ENCODE measurements at regions not wholly inside any gene's neighbourhood (a gene's known extent, or its start where the extent isn't known, plus 50 kb on each side); places are given as distances from the start of the nearest gene placed in this dataset.

DNA sequence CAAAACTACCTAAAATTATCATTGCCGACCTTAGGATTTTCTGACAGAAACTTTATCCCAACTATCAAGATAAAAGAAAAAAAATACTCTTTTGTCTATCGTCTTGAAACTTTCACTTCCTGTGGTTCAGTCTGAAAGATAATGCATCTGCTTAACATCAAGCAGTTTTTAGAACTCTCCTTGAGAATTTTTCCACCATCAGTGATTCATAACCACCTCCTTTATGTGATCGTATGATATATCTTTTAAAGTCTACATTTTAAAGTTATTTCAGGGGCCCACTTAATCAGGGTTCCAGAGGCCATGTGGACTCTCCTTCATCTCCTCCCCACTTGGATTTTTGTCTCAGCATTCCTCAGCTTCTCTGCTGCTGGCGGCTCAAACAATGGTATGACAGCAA lies 272.8 kb upstream of the TENM3 start:
- DNase-seq (ENCODE audit: low read depth in 3 of 3, low spot score in 1 of 3): no peak

DNA sequence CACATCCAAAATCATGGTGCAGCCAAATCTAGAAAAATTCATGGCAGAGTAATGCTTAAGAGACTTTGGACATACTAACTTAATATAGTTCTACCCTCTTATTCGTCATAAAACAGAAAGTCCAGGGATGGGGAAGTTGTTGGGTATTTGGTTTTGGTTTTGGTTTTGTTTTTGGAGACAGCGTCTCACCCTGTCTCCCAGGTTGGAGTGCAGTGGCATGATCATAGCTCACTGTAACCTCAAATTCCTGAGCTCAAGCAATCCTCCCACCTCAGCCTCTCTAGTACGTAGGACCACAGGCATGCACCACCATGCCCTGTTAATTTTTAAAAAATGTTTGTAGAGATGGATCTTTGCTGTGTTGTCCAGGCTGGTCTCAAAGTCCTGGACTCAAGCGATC lies 271.8 kb upstream of the TENM3 start:
- DNase-seq (ENCODE audit: low read depth in 3 of 3, low spot score in 1 of 3): no peak

DNA sequence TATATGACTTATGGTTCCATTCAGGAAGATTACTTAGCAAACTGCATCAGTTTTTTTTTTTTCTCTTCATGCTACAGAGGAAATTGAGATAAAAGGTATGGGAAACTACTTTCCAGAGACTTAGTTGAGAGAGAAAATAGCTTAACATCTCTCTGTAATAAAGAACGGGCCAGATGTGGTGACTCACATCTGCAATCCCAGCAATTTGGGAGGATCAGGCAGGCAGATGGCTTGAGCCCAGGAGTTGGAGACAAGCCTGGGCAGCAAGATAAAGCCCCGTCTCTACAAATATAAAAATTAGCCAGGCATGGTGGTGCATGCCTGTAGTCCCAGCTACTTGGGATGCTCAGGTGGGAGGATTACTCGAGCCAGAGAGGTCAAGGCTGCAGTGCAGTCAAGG lies 271.2 kb upstream of the TENM3 start:
- DNase-seq (ENCODE audit: low read depth in 3 of 3, low spot score in 1 of 3): no peak

DNA sequence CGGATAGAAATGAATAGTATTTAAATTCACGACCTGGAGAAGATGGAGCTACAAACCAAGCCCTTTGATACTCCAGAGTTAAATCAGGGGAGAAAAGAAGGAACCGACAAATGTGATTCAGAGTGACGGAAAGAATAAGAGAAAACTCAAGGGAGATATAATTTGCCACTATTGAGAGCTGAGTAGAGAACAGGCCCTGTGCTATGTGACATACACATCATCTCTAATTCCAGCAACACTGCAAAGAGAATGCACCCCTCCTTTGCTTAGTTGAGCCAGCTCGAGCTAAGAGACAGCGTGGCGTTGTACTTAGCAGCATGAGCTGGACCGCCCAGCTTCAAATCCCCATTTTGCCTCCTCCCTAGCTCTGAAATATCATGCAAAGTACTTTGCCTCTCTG lies 266.4 kb upstream of the TENM3 start:
- DNase-seq (ENCODE audit: low read depth in 3 of 3, low spot score in 1 of 3): no peak

DNA sequence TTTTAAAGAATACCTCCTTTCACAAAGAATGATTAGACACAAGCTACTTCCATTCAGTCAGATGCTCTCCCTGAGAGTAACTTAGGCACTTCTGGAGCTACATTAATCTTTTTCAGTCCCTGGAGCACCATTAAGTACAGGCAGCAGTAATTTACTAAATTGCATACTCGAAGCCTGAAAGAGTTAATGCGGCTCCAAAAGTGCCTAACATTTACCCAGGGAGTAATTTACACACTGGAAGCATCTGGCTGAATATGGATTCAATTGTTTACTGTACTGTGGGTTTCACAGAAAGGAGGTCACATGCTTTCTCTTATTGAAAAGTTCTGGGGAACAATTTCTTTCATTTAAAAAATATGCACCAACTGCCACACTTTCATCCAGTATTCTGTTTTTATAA lies 260.8 kb upstream of the TENM3 start:
- no peak for DNase-seq (ENCODE audit: low read depth in 3 of 3, low spot score in 1 of 3)

DNA sequence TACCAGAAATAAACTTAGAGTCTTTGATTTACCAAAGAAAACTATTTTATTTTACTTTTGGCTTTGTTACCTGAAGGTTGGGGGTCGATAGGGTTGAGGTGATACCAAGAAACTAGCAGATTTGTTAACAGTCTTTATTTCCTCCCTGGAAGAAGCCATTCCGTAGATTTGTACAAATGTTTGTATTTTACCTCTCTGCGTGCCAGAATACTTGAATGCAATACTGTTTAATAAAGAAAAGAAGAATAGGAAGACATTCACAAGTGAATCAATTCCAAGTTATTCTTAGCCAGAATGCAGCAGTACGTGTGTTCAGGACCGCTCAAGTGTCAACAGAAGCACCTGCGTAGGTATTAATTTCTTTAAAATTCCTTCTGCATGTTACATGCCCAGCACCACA lies 260.3 kb upstream of the TENM3 start:
- DNase-seq (ENCODE audit: low read depth in 3 of 3, low spot score in 1 of 3): no peak

DNA sequence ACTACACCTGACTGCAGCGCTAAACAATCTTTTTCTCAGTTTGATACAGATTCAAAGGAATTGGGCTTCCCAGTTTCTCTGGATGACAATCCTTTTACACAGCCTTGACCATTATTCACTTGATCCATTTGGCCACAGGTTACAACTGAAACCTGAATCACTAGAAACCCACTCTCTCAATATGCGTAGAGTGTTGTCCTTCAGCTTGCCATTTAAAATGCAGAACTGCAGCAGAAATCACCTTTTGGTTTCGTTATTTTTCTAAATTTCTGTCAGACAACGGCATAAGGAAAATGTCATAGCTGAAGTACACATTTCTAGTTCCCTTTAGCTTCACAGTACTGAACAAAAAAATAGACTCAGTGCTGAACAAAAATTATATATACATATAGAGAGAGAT lies 255.8 kb upstream of the TENM3 start:
- DNase-seq (ENCODE audit: low read depth in 3 of 3, low spot score in 1 of 3): no peak

DNA sequence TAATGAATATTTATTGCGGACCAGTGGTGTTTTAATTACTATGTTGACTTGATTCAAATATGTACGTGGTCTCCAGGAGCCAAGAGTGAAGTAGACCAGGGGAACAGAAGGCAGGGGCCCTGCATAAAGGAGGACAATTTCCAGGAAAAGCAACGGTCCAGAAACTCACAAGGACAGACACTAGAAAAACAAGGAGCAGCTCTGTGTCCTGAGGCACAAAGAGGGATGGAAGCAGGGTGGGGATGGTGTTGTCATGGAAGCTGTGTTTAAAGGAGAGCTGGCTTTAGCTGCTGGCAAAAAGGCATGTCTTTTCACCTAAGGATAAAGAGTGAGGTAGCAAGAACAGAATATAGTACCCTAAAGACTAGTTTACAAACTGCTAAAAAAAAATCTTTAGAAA lies 254.1 kb upstream of the TENM3 start:
- DNase-seq (ENCODE audit: low read depth in 3 of 3, low spot score in 1 of 3): no peak

DNA sequence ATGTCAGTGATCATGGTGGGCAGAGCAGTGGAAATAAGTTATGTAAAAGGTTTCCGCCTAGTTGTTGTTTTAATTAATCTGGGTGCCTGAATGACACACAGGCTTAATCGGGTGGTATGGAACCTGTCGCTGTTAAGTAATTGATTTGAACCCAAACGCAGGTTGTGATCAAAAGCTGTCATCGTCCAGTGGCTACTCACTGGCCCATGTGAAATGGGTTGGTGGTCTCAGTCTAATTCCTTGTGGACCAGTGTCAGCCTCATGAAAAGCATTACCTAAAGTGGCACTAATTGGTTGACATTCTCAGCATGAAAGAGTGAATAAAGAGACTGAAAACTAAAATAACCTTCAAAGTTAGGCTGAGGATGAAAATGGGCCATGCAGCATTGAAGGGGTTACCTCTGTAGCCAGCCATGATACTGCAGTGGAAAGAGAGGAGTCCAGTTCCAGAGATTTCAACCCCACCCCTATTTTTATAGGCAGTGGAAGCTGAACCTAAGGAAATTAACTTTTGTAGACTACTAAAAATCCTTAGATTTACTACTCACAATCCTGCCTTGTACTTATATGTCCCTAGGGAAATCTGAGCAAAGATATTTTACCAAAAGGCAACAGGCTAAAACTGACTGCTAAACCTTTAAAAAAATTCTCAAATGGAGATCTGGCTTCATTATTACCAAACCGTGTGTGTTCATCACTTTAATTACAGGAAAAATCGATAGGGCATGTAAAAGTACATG lies 251.7 kb upstream of the TENM3 start:
- no peak for DNase-seq (ENCODE audit: low read depth in 3 of 3, low spot score in 1 of 3)

DNA sequence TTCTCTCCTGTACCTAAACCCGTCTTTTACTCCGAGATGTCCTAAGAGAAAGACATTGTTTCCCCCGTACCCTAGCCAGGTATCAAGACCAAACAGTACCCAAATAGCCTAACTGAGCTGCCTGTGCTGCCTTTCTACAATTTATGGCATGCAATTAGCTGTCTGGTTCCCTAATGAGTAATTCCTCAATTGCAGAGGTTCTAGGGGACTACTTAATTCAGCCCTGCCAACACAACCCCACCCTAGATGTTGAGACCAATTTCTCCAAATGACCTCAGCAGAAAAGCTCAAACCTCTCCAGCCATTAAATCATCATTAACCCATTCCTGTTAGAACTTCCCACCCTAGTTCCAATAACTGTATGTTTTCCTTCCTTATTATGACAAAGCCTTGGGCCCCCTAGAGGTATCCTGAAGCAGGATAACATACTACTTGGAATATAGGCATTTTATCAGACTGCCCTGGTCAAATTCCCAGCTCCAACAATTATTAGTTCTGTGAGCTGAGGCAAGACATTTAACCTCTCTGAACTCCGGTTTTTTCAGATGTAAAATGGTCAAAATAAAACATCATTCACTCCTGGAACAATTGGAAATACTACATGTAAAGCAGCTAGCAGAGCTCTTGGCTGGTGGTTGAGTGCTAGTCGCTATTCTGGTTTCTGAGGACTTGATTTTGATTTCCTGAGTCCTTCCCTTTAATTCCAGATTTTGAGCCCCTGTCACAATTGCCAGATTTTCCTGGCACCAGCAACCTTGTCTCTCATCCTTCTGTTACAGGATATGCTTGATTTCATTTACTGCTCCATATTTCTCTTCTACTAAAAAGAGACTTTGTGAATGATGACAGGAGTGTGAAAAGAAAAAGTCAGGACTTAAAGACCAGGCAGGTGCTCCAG lies 244.6 kb upstream of the TENM3 start:
- no peak for DNase-seq (ENCODE audit: low read depth in 3 of 3, low spot score in 1 of 3)

DNA sequence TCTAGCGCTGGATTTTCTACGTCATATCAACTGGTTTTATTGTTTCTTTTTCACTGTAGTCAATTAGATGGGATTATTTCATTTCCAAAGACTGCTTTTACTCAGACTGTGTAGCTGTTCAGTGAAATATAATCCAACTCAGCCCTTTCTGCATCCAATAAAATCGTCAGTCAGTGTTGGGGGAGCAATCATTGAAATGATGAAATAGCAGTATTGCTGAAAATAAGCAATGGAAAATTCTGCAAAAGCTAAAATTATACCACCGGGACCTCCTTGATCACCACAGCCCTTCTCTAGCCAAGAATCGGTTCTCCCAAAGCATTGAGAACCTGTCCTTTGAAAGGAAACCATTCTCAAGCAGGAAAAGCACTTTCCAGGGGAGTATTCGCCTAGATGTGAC lies 243.1 kb upstream of the TENM3 start:
- no peak for DNase-seq (ENCODE audit: low read depth in 3 of 3, low spot score in 1 of 3)

DNA sequence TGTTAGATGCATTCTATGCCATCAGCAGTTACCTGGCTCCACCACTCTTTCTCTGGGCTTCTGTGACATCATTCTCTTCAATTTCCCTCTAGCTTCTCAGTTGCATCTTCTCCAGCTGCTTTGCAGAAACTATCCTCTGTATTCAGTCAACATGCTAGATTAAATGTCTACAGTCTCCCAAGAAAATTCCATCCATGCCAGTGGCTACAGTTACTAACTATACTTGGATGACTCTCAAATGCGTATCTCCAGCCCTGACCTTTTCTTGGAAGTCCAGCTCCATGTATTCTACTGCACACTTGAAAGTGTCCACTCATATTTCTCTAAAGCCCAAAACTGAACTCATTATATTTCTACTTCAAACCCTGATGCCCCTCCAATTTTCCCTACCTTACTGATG lies 232.3 kb upstream of the TENM3 start:
- no peak for DNase-seq (ENCODE audit: low read depth in 3 of 3, low spot score in 1 of 3)

DNA sequence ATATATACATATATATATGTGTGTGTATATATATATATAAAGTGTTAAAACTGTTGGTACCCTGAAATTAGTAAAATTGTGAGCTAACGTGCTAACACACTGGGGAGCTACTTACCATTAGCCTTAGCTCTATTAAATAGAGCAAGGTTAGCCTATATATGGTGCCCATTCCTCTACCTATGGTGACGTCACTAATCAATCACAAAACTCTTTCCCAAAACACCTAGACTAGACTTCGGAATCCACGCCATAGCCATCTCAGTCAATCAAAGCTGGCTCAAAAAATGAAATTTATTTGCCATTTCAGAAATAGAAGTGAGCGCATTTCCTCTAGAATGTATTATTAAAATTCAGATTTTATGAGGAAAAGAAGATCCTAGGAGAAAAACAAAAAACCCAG lies 229.0 kb upstream of the TENM3 start:
- no peak for DNase-seq (ENCODE audit: low read depth in 3 of 3, low spot score in 1 of 3)

DNA sequence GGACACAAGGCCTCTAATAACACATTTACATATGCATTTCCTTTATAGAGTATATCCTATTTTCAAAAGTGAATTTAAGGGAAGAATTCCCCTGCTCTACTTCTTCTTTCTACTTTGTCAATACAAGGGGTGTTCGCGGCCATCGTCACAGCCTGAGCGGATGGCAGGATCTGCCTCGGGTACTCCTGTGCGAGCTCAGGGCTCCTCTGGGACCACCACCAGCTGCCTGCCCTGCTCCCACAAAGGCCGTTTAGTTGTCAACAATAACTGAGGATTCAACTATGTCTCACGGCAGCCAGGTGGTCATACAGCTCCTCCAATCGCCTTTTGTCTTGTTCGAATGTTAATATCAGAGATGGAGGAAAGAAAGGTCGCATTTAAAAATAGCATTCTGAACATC lies 228.2 kb upstream of the TENM3 start:
- DNase-seq (ENCODE audit: low read depth in 3 of 3, low spot score in 1 of 3): no peak

DNA sequence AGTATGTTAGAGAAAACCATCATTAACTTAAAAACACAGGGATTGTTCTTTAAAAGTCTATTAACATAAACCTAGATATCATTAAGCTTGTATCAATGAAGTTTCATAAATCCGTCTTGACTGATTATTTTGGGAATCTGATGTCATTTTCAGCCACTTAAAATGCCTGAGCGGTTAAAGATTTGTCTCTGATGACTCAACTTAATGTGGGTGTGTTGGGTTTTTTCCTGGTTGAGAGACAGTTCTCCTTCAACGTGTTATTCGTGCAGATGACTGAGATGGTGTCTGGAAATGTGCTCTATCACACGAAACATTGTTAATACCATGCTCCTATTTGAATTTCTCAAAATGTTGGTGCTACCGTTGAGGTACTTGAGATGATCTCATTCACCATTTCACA lies 227.3 kb upstream of the TENM3 start:
- DNase-seq (ENCODE audit: low read depth in 3 of 3, low spot score in 1 of 3): no peak

DNA sequence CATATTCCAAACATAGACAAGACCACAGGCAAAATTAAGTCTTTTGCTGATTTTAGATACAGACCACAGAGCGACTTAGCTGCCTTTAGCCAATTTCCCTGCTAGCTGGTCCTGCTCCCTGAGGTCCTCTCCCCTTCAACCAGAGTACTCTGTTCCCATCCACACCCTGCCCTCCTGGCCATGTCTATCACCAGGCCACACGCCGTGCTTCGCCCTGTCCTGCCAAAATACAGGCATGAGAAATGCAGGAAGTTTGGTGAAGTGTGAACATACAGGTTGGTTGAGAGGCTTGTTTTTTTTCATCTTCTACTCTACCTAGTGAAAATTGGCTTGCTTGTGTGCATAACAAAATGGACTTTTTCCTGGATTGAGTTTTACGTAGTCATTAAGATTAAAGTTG lies 226.2 kb upstream of the TENM3 start:
- no peak for DNase-seq (ENCODE audit: low read depth in 3 of 3, low spot score in 1 of 3)

DNA sequence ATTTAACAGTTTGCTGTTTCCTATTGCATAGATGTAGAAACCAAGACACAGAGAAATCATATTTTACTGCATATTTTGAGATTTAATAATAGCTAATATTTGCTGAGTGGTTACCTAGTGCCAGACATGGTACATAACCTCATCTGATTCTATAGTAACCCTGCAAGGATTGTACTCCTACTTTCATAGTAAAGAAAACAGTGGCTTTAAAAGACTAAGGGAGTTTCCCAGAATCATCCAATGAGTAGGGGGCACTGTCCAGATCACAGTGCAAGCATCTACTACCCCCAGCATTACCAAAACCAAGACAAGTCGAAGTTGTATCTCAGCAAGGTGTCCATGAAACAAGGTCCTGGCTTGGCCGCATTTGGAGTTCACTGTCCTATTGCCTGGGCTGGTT lies 224.5 kb upstream of the TENM3 start:
- no peak for DNase-seq (ENCODE audit: low read depth in 3 of 3, low spot score in 1 of 3)

DNA sequence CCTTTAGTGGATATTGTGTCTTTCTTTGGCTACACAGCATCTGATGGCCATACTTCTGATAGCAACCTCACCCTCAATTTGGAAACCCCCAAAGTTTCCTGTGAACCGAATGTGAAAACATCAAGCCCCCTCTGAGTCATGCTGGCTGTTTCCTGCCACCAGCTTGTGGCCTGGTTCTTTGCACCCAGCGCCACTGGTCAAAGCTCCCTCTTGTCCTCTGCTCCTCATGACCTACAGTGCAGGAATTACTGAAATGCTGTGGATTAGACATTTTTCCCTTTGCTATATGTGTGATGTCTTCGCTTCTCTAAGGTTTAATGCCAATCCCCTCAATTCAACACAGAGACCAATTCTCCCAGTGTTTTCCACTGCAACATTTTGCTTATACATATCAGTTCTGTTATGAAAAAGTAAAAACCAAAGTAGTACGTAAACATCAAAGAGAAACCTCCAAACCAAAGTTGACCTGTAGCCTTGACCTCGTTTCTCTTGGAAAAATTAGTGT lies 224.0 kb upstream of the TENM3 start:
- DNase-seq (ENCODE audit: low read depth in 3 of 3, low spot score in 1 of 3): no peak

DNA sequence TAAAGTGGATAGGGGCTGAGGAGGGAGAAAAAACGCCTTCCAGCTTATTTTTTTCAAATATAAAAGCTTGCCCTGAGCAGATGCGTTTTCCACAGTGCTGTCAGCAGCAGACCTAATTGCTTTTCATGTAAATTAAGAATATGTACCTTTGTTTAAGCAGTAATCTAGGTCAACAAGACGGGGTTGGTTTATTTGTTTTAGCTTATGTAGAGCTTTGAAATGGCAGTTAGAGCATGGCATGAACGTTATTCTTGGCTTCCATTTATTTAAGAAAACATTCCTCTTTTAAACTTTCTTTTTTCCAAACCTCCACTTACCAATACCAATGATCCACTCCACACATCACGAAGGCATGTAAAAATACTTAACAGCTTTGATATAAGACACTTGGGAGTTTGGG lies 220.3 kb upstream of the TENM3 start:
- DNase-seq (ENCODE audit: low read depth in 3 of 3, low spot score in 1 of 3): no peak

DNA sequence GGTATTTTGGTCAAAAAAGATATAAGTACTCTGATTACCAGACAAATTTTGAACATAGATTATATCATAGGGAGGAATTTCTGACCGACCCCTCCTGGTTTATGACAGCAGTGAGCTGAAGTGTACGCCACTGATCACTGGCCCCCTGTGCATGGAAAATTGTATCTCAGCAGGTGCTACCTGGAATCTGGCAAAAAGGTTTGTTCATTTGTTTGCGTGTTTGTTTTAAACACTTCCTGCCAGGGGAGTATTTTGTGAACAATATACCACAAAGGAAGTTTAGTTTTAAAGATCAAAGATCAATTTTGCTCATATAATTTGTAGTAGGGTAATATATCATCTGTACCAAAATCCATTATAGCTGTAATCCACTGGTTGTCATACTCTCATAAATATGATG lies 219.7 kb upstream of the TENM3 start:
- no peak for DNase-seq (ENCODE audit: low read depth in 3 of 3, low spot score in 1 of 3)

DNA sequence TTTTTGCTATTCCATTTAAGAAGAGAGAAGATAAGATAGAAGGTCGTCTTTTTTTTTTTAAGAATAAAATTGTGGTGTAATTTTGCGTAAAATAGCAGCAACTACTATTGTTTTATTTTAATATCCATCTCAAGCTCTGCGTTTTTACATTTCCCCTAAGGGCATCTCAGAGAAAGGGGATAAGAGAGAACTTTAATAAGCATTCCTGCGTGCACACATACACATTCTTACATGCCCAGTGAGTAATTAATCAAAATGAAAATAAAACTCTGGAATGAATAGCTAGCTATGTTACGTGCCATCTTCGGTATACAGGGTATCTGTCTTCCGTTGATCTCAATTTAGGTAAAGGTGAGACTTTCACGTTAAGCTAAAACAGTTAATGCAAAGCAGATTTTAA lies 200.3 kb upstream of the TENM3 start:
- DNase-seq (ENCODE audit: low read depth in 3 of 3, low spot score in 1 of 3): no peak

DNA sequence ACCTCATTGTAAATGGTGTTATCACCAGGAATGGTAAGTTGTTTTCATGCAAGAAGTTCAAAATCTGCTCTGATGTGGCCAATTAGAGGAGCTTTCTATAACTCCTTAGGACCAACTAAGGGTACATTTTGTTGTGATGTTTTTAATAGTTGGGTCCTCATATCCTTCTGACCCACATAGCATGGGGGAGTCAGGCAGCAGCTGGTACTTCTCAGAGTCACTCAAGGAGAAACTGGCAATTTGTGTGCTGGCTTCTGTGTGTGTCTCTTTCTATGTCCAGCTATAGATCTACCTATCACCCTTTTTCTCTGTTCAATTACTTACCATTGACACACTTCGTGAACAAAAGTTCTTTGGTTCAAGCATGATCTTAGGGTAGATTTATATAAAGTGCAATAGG lies 194.3 kb upstream of the TENM3 start:
- DNase-seq (ENCODE audit: low read depth in 3 of 3, low spot score in 1 of 3): no peak

DNA sequence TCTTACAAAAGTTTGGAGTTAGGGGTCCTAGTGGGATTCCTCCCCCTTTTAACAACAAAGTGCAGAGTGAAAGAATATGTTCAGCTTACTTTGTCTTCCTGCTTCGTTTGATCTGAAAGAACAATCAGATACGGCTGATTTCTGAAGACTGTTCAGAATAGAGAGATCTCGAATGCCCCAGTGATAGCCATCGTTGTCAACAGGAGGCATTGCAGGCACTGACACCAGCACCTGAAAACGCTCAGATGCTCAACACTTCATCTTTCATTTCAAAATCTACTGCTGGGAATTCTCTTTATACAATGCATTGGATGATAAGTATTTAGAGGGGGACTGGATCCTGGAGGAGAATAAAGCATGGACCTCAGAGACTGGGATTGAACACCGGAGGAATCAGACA lies 186.3 kb upstream of the TENM3 start:
- no peak for DNase-seq (ENCODE audit: low read depth in 3 of 3, low spot score in 1 of 3)
